Endothelial cell of umbilical vein (primary cell): ENCODE measurements at regions not wholly inside any gene's neighbourhood (a gene's known extent, or its start where the extent isn't known, plus 50 kb on each side); places are given as distances from the start of the nearest gene placed in this dataset.

Experiments used
- BruUV-seq: library from RNA; stranded (reverse); fragments of 400-500 nt; replicated peaks from 2 replicates; lab custom pipeline; 2021; lab: Mats Ljungman, UMichigan
- CTCF ChIA-PET: fragments of 300-600, 350-600 bp; sonication (Branson Sonifier 250); formaldehyde crosslinking; loops from one replicate; lab custom pipeline; 2021; ENCODE audit warnings: antibody characterized with exemption, inconsistent platforms; lab: Charles Lee
- POLR2A ChIA-PET: fragments of 300-600, 350-600 bp; sonication (Branson Sonifier 250); formaldehyde crosslinking; loops from one replicate; lab custom pipeline; 2021; ENCODE audit warnings: antibody characterized with exemption, inconsistent platforms; lab: Charles Lee
- DNase-seq: peaks from one replicate; pipeline ENCODE4 v3.0.0-alpha.2; 2011; ENCODE audit warnings: low read depth, low spot score
- FAIRE-seq: peaks from 2 replicates; lab custom pipeline; 2011; peaks lifted over from hg19 to GRCh38; lab: Jason Lieb, UNC
- H2AFZ ChIP-seq: 2 replicates; pipeline ENCODE4 v1.6.0; 2012; ENCODE audit warnings: low read depth, low read length, control low read depth, inconsistent platforms
- H3K27ac ChIP-seq: 2 replicates; pipeline ENCODE4 v1.5.1; 2011; ENCODE audit warnings: low read depth, mild to moderate bottlenecking, control low read depth, low read length, moderate library complexity; ENCODE audit not compliant: insufficient read depth
- H3K27me3 ChIP-seq, 2 experiments: 2 replicates each; pipeline versions ENCODE4 v1.6.0 to v1.6.1; 2011; ENCODE audit warnings: low read length in 2 of 2, mixed read lengths in 1 of 2; ENCODE audit not compliant: control insufficient read depth in 2 of 2, insufficient read depth in 2 of 2
- H3K36me3 ChIP-seq, 2 experiments: 2 replicates in 1 of 2; 3 replicates in 1 of 2; pipeline ENCODE4 v1.5.1; 2011; ENCODE audit warnings: low read length in 2 of 2, mild to moderate bottlenecking in 1 of 2, moderate library complexity in 1 of 2; ENCODE audit not compliant: control insufficient read depth in 2 of 2, insufficient read depth in 2 of 2; ENCODE audit errors: extremely low read depth in 1 of 2
- H3K4me1 ChIP-seq: 3 replicates; pipeline ENCODE4 v1.5.1; 2011; ENCODE audit warnings: mild to moderate bottlenecking, low read length; ENCODE audit not compliant: control insufficient read depth, insufficient read depth; ENCODE audit errors: extremely low read depth
- H3K4me2 ChIP-seq: 2 replicates; pipeline ENCODE4 v1.6.1; 2011; ENCODE audit warnings: low read length, control low read depth, mixed read lengths; ENCODE audit not compliant: insufficient read depth
- H3K4me3 ChIP-seq, 3 experiments: fragments of 200-600 bp in 1 of 3; sonication (generic), shearing (Covaris generic) in 1 of 3; replicated peaks in 1 of 3; 2 replicates each; pipeline ENCODE4 v1.5.1; 2011 to 2016; ENCODE audit warnings: control low read depth in 3 of 3, low read length in 3 of 3, mild to moderate bottlenecking in 2 of 3, inconsistent platforms in 1 of 3, low read depth in 1 of 3, moderate library complexity in 1 of 3; ENCODE audit not compliant: insufficient read depth in 1 of 3
- H3K79me2 ChIP-seq: 2 replicates; pipeline ENCODE4 v1.6.0; 2012; ENCODE audit warnings: low read length, inconsistent platforms; ENCODE audit not compliant: control insufficient read depth, insufficient read depth
- H3K9ac ChIP-seq: replicated peaks from 2 replicates; pipeline ENCODE3; 2011; ENCODE audit warnings: low read length, control low read depth; ENCODE audit not compliant: insufficient read depth; ENCODE audit errors: extremely low read depth
- H3K9me1 ChIP-seq: replicated peaks from 3 replicates; pipeline ENCODE4 v1.6.0; 2011; ENCODE audit warnings: mild to moderate bottlenecking, low read length; ENCODE audit not compliant: control insufficient read depth, insufficient read depth; ENCODE audit errors: extremely low read depth
- H3K9me3 ChIP-seq: replicated peaks from 2 replicates; pipeline ENCODE4 v1.5.1; 2012; ENCODE audit warnings: low read length, inconsistent platforms; ENCODE audit not compliant: control insufficient read depth, insufficient read depth
- H4K20me1 ChIP-seq: replicated peaks from 2 replicates; pipeline ENCODE3; 2011; ENCODE audit warnings: mild to moderate bottlenecking, low read length; ENCODE audit not compliant: control insufficient read depth, insufficient read depth; ENCODE audit errors: extremely low read depth
- CTCF ChIP-seq, 2 donors: IDR thresholded peaks; 1 replicate in 1 of 2; 2 replicates in 1 of 2; pipeline ENCODE4 v1.5.1; 2011; ENCODE audit warnings: low read length in 2 of 2, mild to moderate bottlenecking in 2 of 2, moderate library complexity in 2 of 2, control low read depth in 1 of 2, inconsistent platforms in 1 of 2, low read depth in 1 of 2; ENCODE audit not compliant: insufficient read depth in 1 of 2; ENCODE audit errors: extremely low read depth in 1 of 2
- EZH2 ChIP-seq: IDR thresholded peaks from 2 replicates; pipeline ENCODE4 v1.6.1; 2012; ENCODE audit warnings: borderline replicate concordance, low read depth, mild to moderate bottlenecking, moderate library complexity, low read length, inconsistent platforms; ENCODE audit not compliant: severe bottlenecking
- FOS ChIP-seq: IDR thresholded peaks from 2 replicates; pipeline ENCODE4 v1.6.1; 2011; ENCODE audit warnings: mild to moderate bottlenecking, low read length, moderate library complexity, borderline replicate concordance; ENCODE audit not compliant: insufficient read depth
- GATA2 ChIP-seq: IDR thresholded peaks from 2 replicates; pipeline ENCODE4 v1.7.0; 2011; ENCODE audit warnings: low read depth, mild to moderate bottlenecking, moderate library complexity, mixed read lengths, low read length; ENCODE audit not compliant: insufficient read length, insufficient read depth
- JUN ChIP-seq: IDR thresholded peaks from 2 replicates; pipeline ENCODE4 v1.6.1; 2011; ENCODE audit warnings: borderline replicate concordance, low read depth; ENCODE audit not compliant: insufficient read length, insufficient read depth
- MYC ChIP-seq: IDR thresholded peaks from one replicate; pipeline ENCODE4 v1.6.1; 2011; ENCODE audit warnings: mild to moderate bottlenecking, low read depth, low read length
- POLR2A ChIP-seq: IDR thresholded peaks from 2 replicates; pipeline ENCODE4 v1.6.1; 2012; ENCODE audit warnings: low read depth, mild to moderate bottlenecking, control low read depth, low read length
- POLR2AphosphoS5 ChIP-seq: IDR thresholded peaks from 2 replicates; pipeline ENCODE4 v1.6.1; 2012; ENCODE audit warnings: low read depth, mild to moderate bottlenecking, control low read depth, low read length, moderate library complexity; ENCODE audit not compliant: insufficient read depth
- dilution Hi-C: fragments of 300-500 bp; cut with MboI; formaldehyde crosslinking; loops from one replicate; pipeline ENCODE4 v1.15.0; 2019; ENCODE audit warnings: low sequenced_read_pairs; ENCODE audit not compliant: extremely low pct_ligation_motif_present
- intact Hi-C: fragments of 100-400 bp; cut with micrococcal nuclease; formaldehyde crosslinking; loops from one replicate; pipeline ENCODE4 v1.10.0; 2022
- TF ChIP-seq, protein P1 (sequence below): IDR thresholded peaks from 2 replicates; pipeline ENCODE4 v1.6.1; 2011; ENCODE audit not compliant: insufficient read depth, insufficient read length

DNA sequence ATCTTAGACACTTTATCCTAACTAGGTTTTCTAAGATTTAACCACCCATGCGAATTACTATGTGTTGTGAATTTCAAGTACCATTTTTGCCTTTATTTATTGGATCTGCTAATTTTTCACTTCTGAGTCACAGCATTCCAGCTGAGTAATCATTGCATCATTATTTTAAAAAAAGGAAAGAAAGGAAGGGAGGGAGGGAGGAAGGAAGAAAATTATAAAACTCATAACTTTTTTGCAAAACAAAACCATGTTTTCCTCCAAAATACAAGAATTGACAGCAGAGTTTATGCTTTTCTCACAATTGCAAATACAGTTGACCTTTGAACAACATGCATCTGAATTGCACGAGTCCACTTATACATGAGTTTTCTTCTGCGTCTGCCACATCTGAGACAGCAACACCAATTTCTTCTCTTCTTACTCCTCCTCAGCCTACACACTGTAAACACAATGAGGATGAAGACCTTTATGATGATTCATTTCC is 651.4 kb upstream of the NECTIN3 start:
- Histone ChIP-seq H3K79me2 (no peaks in the 10 kb centered on the region), H3K4me3 (peak overlapping the region in 1 of 3 experiments; percentile 5), H2AFZ (peak overlapping the region; percentile 10), H3K4me2 (peak overlapping the region; percentile 70), H3K27me3 (no peaks in the 10 kb centered on the region), H3K27ac (peak overlapping the region; percentile 92), H3K9me1 (no peaks in the 10 kb centered on the region), H3K9ac (peak overlapping the region; percentile 58), H3K9me3 (no peaks in the 10 kb centered on the region), H4K20me1 (no peaks in the 10 kb centered on the region), H3K4me1 (peaks cover 32% of the 10 kb centered on the region), H3K36me3 (no peaks in the 10 kb centered on the region)
- CTCF ChIA-PET: interaction anchor here (1.0 to 1.4 kb wide), 4 partner anchors 29 to 650 kb away, joined by 3 to 7 read pairs (median 5); no protein-coding TSS in a partner anchor
- no peak for TF ChIP-seq GATA2
- TF ChIP-seq POLR2AphosphoS5: no peak
- TF ChIP-seq MYC: no peak
- no peak for TF ChIP-seq POLR2A
- no peak for TF ChIP-seq EZH2
- peak; percentile 96 for TF ChIP-seq JUN
- peak; percentile 98 for TF ChIP-seq FOS
- TF ChIP-seq, protein P1, sequence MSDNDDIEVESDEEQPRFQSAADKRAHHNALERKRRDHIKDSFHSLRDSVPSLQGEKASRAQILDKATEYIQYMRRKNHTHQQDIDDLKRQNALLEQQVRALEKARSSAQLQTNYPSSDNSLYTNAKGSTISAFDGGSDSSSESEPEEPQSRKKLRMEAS: no peak
- TF ChIP-seq CTCF (IDR thresholded peaks at IDR 0.05; ENCODE audit: extremely low read depth in 1 of 2, insufficient read depth in 1 of 2, low read depth in 1 of 2, low read length in 2 of 2): no peak
- intact Hi-C loops: loop anchor here (1.0 to 2.0 kb wide), 3 partner anchors 77 to 651 kb away; partner anchors contain the start of gene NECTIN3
- FAIRE-seq (peak; percentile 75), DNase-seq (peak; percentile 94)
- dilution Hi-C loops: no loop called here
- POLR2A ChIA-PET: no interaction called here
- BruUV-seq: no TSS peak
